ENCODE measurements at regions not wholly inside any gene's neighbourhood (a gene's known extent, or its start where the extent isn't known, plus 50 kb on each side); places are given as distances from the start of the nearest gene placed in this dataset.

DNA sequence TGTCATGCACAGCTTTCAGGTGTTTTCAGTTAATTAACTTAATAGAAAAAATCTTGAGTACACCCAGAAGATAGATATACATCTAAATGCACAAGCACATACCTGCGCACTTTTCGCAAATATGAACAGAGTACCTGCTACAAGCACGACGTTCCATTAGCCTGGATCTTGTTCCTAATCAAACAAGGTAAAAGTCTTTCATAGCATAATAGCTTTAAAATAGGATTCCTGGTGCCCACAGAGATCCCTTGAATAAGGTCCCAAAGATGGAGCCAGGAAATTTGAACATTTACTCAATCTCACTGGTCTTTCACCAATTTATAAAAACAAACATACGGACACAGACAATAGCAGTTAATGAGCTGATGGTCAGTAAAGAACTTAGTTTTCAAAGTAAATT, 689.8 kb upstream of the CHORDC1 start:
- DNase-seq, result no peak

DNA sequence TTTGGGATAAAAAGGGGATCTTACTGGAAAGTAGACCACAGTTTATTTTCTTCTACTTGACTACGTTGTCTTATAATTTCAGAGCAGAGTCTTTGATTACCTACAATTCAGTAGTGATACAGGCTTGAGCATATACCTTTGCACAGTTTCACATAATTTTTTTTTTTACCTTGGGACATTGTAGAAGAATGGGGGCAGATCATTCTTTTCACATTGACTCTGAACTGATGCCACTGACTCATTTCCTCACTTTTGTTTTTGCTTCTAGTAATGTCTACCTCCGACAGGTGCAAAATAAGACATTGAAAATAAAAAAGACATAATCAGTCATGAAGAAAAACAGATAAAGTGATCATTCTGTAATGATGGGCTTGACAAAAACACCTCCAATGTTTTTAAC, 688.3 kb upstream of the CHORDC1 start:
- DNase-seq, result no peak

DNA sequence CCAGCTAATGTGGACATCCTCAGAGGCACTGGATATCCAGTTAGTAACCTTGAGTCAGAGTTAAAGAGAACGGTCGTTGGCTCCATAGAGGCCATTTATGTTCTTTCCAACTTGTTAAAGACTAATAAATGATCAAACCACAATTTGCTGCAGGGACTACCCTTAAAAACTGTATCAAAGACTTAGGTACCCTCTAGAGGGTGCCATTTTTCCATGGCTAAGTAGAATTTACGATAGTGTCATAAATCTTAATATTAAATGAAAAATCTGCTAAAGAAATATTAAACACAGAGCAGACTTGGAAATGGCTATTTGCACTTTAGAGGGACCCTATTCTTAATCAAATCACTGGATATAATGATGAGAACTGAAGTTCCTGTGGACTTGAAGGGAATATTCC, 685.2 kb upstream of the CHORDC1 start:
- DNase-seq, result no peak

DNA sequence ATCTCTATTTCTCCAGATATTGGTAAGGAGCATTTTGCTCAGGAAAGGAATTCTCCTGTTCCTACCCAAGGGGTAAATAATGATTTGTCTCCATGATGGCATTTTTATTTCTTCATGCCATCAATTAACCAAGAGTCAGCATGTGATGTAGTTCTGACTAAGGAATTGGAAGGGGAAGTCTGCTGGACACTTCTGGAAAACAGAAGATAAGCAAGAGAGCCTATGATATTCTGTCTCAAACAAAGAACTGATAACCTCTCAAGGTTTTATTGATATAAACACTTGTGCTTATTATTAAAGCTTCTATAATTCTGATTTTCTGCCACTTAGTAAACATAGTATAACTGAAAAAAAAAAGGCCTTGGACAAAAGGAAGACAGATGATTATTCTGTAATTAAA, 673.0 kb upstream of the CHORDC1 start:
- DNase-seq, result no peak

DNA sequence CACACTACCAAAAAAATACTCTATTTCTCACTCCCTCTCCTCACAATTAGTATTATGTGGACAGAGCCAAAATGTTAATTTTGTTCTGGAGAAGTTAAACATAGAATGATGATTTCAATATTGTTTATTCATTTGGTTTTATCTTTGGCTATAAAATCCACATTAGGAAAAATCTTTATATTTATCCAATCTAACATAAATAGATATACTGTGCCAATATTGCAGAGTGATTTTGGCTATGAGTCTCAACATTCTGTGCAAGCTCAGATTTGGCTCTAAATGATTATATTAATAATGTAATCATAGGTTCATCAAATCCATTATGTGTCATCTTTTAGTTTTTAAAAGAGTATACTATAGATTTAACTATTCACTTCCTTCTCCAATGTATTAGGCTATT, 667.5 kb upstream of the CHORDC1 start:
- no peak for DNase-seq

DNA sequence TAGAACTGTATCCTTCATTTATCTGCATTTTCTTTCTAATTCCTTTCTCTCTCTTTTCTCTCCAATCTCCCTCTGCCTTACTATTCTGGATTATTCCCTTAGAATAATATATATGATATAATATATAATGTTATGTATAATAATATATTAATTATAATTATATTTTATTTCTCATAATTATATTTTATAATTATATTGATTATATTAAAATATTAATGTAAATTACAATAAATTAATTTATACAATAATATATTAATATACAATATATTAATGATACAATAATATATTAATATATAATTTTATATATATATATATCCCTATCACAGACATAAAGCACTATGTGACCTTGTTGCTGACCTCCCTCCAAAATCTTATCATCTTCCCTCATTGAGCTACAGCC, 661.3 kb upstream of the CHORDC1 start:
- DNase-seq, result no peak

DNA sequence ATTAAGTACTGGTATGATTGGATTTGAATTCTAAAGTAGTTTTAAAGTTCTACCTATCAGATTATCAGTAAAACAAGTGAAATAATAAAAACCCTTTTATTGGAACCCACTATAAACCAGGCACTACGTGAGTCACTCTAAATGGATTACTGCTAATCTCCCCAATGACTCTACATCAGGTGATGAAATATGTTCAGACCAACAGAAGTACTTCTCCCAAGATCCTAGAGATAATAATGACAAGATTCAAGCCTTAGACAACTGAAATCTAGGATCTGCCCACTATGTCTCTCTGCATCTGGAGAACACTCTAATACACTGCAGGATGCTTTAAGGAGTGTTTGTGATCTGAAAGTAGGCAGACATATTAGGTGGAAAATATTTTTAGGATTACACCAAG, 652.1 kb upstream of the CHORDC1 start:
- no peak for DNase-seq

DNA sequence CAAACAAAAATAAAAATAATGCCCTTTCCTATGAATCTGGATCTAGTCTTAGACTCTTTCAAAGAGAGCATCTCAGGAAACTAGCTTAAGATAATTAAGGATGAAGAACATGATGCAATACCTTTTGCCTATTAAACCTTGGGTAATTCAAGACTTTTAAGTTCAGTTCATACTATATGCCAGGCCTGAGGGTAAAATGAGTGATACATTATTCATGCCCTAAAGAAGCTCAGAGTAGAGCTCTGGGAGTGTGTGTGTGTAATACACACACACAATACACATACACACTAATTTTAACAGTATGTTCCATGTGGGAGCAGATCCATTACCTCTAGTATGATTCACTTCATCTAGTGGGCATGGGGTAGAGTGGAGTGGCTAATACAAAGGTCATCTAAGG, 651.4 kb upstream of the CHORDC1 start:
- DNase-seq, result no peak

DNA sequence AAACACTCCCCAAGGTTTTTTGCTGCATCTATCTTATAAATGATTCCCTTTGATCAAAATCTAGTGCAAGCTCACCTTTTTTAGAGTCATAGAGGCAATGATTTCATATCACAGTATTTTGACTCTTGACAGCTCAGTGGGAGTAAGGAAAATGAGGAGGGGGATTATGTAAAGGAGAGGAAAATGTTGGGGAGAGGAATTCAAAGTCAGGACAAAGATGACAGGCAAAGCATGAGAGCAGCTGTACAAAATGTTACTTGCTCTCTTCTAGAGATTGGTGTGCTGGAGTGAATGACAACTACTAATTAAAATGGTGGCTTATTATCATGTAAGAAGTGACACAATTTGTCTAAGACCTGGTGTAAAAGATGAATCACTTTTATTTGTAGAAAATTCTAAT, 644.6 kb upstream of the CHORDC1 start:
- no peak for DNase-seq

DNA sequence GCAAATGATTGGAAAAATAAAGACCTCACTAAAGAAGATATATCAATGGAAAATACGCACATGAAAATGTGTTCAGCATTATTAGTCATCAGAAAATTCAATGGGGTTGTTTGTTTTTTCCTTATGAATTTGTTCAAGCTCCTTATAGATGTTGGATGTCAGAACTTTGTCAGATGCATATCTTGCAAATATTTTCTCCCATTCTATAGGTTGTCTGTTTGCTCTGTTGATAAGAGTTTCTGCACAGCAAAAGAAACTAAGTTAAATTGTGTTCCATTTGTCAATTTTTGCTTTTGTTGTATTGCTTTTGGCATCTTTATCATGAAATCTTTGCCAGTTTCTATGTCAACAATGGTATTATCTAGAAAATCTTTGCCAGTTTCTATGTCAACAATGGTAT, 633.9 kb upstream of the CHORDC1 start:
- DNase-seq, result no peak

DNA sequence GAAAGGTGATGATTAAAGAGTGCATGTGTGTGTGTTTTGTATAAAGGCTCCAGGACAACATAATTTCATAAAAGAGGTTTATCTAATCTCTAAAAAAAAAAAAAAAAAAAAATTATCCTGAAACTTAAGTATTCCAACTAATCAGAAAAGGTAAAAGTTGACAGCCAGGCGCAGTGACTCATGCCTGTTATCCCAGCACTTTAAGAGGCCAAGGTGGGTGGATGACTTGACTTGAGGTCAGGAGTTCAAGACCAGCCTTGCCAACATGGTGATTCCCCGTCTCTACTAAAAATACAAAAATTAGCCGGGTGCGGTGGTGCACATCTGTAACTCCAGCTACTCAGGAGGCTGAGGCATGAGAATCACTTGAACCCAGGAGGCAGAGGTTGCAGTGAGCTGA, 632.7 kb upstream of the CHORDC1 start:
- no peak for DNase-seq

DNA sequence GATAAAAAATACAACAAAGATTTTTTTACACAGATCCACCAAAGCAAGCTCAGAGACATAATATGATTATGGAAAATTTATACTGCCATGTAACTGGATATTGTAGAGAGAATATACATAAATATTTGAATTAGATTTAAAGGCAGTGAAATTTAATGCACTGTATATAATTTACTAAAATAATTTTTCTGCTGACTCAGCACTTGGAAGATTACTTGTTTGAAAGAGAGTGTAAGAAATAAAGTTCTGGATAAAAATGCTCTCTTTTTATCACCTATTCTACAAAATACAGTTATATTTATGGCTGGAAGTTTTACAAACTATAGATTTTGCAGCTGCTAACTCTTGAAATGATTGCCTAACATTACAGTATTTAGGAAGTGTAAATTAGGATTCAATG, 628.3 kb upstream of the CHORDC1 start:
- DNase-seq, result no peak

DNA sequence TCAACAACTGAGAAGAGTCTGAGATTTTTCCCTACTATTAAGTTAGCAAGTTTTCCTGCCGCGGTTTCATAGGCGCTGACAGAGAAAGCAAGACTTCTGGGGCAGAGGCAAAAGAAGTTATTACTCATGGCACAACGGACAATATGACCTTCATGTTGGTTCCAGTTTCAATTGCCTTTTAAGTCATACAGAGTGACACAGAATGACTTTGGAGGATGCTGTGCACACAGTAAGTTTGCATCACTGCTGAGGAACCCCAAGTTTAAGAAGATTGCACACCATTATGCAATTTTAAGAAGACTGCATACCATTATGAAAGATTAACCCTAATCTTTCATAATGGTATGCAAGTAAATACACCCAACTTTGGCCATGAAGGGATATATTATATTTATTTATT, 626.5 kb upstream of the CHORDC1 start:
- no peak for DNase-seq

DNA sequence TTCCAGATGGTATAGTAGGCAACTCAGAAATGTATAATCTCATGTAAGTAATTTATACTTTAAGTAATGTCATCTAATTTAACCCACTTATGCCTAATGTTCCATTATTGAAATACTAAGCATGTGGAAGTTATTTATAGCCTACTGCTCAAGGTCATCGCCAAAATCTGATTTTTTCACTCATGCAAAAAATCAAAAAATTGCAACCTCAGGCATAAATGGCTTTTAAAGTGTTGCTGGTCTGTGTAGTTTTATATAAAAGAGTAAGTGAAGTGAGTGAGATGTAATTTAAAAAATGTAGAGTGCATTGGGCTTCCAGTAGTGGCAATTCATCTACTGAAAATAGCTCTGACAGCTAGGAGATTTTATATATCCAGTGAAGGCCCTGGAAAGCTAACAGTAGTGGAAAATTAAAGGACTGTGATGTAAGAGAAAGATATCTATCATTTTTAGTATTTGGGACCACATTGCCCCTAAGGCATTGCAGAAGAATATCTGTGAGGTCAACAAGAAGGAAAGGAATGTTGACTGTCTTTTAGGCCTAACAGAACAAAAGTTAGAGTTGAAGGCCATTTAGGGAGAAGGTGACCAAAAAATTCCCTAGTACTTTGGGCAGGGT, 624.5 kb upstream of the CHORDC1 start:
- DNase-seq, result no peak

DNA sequence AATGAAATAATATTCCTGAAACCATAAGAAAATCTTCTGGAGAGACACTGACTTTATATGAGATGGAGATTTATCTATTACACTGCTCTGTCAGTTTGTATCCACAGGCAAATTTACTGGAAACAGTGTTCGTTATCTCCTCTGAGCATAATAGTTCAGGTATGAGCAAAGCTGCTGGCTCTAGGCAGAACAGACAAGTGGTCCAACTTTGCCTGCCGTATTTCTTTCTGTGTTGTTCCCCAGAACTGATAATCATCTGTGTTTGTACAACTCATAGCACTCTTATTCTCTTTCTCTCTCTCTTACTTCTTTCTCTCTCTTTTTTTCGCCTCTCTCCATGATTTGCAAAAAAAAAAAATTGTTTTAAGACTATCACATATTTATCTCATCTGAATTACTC, 623.8 kb upstream of the CHORDC1 start:
- DNase-seq, result no peak

DNA sequence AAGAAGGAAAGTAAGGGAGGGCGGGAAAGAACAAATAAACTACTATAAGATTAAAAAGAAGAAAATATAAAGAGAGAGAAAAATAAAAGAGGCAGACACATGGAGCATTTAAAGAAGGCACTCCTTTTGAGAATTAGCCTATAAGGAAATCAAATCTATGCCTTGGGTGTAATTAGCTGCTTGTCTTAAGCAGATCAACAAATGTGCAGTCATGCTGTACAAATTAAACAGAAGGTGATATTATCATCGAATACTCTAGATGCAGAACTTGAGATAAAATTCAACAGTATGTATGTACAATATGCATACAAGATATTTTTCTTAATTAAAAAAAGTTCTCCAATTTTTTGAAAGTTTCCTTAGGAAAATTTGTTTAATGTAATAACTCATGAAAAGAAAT, 623.0 kb upstream of the CHORDC1 start:
- no peak for DNase-seq

DNA sequence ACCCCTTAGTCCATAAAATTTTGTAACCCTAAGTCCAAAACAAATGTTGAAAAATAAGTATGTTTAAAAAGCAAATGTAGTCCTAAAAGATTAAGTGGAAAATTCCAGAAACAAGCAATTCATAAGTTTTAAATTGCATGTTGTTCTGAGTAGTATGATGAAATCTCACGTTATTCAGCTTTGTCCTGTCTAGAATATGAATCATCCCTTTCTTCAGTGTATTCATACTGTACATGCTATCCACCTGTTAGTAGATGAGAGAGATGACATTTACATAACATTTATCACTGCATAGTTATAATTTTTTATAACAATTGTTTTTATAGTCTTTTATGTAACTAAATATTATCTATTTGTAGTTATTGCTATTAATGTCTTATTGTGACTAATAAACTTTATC, 622.3 kb upstream of the CHORDC1 start:
- no peak for DNase-seq

DNA sequence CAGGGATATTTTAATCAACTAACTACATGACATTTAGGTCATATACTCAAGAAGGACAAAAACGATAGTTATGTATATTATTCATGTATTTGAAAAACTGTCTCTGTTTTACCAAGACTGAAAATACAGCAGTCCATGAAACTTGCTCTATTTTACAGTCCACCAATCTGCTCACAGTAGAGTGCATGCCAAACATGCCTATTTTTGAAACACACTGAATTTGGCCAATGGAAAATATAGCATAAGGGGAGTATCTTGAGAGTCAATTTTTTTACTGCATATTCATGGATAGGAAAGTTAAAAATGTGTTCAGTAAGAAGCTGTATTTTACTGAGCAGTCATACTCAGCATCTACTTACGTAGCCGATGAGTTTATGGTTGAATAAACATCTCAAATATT, 621.2 kb upstream of the CHORDC1 start:
- no peak for DNase-seq

DNA sequence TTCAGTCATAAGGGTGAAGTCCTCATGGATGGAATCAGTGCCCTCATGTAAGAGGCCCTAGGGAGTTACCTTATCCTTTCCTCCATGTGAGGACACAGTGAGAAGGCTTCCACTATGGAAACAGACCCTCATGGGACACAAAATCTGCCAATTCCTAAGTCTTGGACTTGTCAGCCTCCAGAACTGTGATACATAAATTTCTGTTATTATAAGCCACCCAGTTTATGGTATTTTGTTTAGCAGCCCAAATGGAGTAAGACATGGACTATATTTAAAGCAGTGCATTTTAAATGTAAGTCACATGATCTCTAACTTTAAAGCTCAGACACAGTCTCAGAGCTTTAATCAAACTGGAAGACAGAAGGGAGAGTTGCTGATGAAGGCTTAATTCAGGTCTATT, 619.8 kb upstream of the CHORDC1 start:
- no peak for DNase-seq

DNA sequence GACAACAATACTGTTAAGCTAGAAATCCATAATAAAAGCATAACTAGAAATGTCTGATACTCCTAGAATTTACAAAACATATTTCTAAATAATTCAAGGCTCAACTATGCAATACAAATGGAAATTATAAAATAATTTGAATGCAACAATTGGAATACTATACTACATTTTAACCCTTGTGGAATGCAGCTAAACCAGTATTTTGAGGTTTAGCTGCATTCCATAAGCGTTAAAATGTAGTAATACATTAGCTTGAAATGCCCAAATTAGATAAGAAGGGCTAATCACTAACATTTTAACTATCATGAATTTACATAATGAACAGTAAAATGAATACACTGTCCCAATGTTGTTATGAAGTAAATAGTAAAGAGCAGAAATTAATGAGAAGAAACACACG, 617.2 kb upstream of the CHORDC1 start:
- no peak for DNase-seq

DNA sequence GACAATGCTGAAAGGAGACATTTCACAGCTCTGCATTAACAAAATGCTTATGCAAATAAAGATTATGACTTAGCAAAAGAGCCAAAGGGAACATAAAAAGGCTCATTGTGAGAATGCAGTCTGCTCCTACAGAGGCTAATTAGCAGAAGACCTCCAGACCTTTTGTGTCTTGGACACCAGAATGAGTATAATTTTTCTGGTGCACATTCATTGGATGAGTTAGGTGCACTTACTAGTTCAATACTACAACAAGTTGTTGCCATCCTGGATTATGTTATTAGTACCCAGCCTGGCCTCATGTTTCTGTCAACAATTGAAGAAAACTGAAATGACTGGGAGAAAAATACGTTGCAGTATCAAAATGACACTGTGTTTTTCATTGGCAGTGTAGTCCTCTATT, 613.2 kb upstream of the CHORDC1 start:
- DNase-seq, result no peak

DNA sequence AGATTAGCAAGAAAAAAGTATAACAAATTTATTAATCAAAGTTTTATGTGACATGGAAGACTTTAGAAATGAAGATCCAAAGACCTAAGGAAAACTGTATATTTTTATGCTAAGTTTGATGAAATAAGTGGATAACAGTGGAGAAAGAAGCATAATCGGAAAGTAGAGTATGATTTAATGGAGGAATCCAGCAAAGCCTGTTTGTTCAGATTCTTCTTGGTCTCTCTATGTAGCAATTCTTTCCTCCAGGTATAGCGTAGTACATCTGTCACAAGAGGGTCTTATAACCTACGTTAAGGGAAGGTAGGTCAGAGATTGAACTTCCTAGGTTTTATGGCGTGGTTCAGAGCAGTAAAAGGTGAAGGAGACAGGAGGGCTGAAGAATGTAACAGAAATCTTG, 600.6 kb upstream of the CHORDC1 start:
- no peak for DNase-seq

DNA sequence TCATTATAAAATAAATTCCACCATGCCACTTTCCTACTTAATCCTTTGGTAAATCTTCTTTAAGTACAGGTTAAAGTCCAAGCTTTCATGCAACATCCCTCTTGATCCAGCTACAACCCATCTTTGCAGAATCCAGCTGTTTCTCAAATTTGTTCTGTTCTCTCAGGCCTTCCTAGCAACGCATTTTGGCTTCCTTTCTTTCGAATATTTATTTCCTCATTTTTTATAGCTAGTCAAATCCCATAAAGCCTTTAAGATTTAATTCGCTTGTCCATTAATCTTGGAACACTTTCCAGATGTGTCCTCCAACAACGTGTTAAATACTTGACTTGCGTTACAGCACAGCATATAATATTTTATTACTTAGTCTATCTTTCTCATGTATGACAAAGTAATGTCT, 600.1 kb upstream of the CHORDC1 start:
- DNase-seq, result no peak

DNA sequence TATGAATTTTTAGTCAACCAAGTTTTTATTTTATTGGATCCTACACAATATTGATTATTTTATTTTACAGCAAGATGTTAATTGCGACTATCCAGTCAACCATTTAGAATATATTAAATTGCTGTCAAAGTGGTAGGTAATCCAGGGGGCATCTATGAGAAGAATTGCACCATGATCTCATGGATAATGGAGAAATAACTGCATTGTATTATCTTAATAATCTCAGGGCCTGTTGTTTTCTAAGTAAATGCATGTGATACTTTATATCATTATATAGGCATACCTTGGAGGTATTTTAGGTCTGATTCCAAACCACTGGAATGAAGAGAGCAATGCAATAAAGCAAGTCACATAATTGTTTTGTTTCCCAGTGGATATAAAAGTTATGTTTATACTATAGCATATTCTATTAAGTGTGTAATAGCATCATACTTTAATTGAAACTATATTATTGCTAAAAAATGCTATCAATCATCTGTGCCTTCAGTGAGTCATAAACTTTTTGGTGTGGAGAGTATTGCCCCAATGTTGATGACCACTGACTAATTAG, 595.4 kb upstream of the CHORDC1 start:
- DNase-seq, result no peak

DNA sequence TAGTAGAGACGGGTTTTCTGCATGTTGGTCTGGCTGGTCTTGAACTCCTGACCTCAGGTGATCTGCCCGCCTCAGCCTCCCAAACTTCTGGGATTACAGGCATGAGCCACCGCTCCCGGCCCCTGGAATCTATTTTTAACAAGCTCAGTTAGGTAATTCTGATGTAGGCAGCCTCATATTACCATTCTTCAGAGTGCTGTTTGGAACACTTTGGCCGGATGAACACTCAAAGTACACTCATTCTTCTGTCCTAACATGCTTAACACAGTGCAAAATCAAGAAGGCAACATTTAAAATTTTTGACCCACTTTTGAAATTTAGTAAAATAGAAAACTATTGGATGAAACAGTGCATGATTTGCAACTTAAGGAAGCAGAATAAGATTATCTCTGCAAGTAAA, 586.7 kb upstream of the CHORDC1 start:
- DNase-seq, result no peak

DNA sequence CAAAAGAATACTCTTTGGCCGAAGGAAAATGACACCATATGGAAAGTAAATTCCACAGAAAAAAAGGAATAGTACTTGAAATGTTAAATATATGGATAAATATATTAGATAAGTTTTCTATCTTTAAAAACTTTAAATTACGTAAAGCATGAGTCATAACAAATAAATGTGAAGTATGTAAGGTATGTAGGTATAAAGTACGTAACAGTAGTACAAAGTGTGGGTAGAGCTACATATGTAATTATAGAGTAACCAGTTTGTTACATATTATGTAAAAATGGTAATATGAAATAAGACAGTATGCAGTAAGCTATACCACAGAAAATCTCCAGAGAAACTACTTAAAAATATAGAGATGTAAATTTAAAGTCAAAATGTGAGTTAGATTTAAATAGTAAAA, 582.3 kb upstream of the CHORDC1 start:
- no peak for DNase-seq
